ENCODE measurements at regions not wholly inside any gene's neighbourhood (a gene's known extent, or its start where the extent isn't known, plus 50 kb on each side); places are given as distances from the start of the nearest gene placed in this dataset.

GRCh38 chr6:12221856-12222255 lies 68.3 kb upstream of the EDN1 start:
- TF ChIP-seq TAF1 (IDR thresholded peaks at IDR 0.05; ENCODE audit: borderline replicate concordance, low read depth, low read length) (no peak), POLR2A (IDR thresholded peaks at IDR 0.05; ENCODE audit: low read depth, low read length) (no peak)

All from GM12892 (cell line).